A673 (cell line): ENCODE measurements at regions not wholly inside any gene's neighbourhood (a gene's known extent, or its start where the extent isn't known, plus 50 kb on each side); places are given as distances from the start of the nearest gene placed in this dataset.

Experiments used
- BruUV-seq: library from RNA; stranded (reverse); fragments of 400-500 nt; replicated peaks from 2 replicates; lab custom pipeline; 2021; lab: Mats Ljungman, UMichigan
- CTCF ChIA-PET: fragments of 300-600 bp; sonication (Branson Sonifier 250); formaldehyde crosslinking; loops from one replicate; lab custom pipeline; 2022; ENCODE audit warnings: antibody characterized with exemption; lab: Charles Lee
- POLR2A ChIA-PET: fragments of 300-600 bp; sonication (Branson Sonifier 250); formaldehyde crosslinking; loops from one replicate; lab custom pipeline; 2022; ENCODE audit warnings: antibody characterized with exemption; ENCODE audit not compliant: low non-redundant PET; lab: Charles Lee
- DNase-seq: peaks from one replicate; pipeline ENCODE4 v3.0.0-alpha.2; 2015; ENCODE audit warnings: low spot score
- H3K27ac ChIP-seq: fragments of 200-600 bp; sonication (generic); 2 replicates; pipeline ENCODE4 v1.5.1; 2016; ENCODE audit warnings: mixed run types, low read depth, mild to moderate bottlenecking, mixed read lengths, antibody characterized with exemption, low read length; ENCODE audit not compliant: poor library complexity, severe bottlenecking
- H3K27me3 ChIP-seq: fragments of 200-600 bp; sonication (generic); replicated peaks from 2 replicates; pipeline ENCODE4 v1.6.1; 2017; ENCODE audit warnings: mixed run types, low read depth, mild to moderate bottlenecking, mixed read lengths, antibody characterized with exemption, low read length; ENCODE audit not compliant: insufficient read depth, poor library complexity
- H3K36me3 ChIP-seq: fragments of 200-600 bp; sonication (generic); 2 replicates; pipeline ENCODE4 v1.6.1; 2016; ENCODE audit warnings: mixed run types, mild to moderate bottlenecking, mixed read lengths, antibody characterized with exemption, low read length; ENCODE audit not compliant: insufficient read depth, poor library complexity, severe bottlenecking
- H3K4me1 ChIP-seq: fragments of 200-600 bp; sonication (generic); 2 replicates; pipeline ENCODE4 v1.6.1; 2017; ENCODE audit warnings: mixed run types, mild to moderate bottlenecking, mixed read lengths, antibody characterized with exemption, low read length; ENCODE audit not compliant: insufficient read depth, poor library complexity, severe bottlenecking
- H3K4me3 ChIP-seq: fragments of 200-600 bp; sonication (generic); 2 replicates; pipeline ENCODE4 v1.5.1; 2016; ENCODE audit warnings: low read depth, mixed run types, mild to moderate bottlenecking, mixed read lengths, low read length; ENCODE audit not compliant: poor library complexity, severe bottlenecking
- H3K9me3 ChIP-seq: fragments of 200-600 bp; sonication (generic); 2 replicates; pipeline ENCODE4 v1.6.1; 2016; ENCODE audit warnings: mixed run types, low read depth, mild to moderate bottlenecking, mixed read lengths, antibody characterized with exemption, low read length; ENCODE audit not compliant: poor library complexity, severe bottlenecking
- EZH2 ChIP-seq: fragments of 200-600 bp; sonication (generic); IDR thresholded peaks from 2 replicates; pipeline ENCODE4 v1.6.1; 2017; ENCODE audit warnings: borderline replicate concordance, low read depth, mild to moderate bottlenecking, mixed read lengths, antibody characterized with exemption, low read length; ENCODE audit not compliant: poor library complexity, severe bottlenecking
- intact Hi-C: fragments of 100-400 bp; cut with micrococcal nuclease; formaldehyde crosslinking; loops from one replicate; pipeline ENCODE4 v1.10.0; 2022; ENCODE audit not compliant: unreplicated experiment
- TF ChIP-seq, protein P1 (sequence below): fragments of 300-800, 200-600 bp; sonication (generic); conservative IDR thresholded peaks from 2 replicates; pipeline ENCODE4 v1.5.1; 2017; ENCODE audit warnings: low read depth, mild to moderate bottlenecking, antibody characterized with exemption, low read length, moderate library complexity, mixed read lengths

DNA sequence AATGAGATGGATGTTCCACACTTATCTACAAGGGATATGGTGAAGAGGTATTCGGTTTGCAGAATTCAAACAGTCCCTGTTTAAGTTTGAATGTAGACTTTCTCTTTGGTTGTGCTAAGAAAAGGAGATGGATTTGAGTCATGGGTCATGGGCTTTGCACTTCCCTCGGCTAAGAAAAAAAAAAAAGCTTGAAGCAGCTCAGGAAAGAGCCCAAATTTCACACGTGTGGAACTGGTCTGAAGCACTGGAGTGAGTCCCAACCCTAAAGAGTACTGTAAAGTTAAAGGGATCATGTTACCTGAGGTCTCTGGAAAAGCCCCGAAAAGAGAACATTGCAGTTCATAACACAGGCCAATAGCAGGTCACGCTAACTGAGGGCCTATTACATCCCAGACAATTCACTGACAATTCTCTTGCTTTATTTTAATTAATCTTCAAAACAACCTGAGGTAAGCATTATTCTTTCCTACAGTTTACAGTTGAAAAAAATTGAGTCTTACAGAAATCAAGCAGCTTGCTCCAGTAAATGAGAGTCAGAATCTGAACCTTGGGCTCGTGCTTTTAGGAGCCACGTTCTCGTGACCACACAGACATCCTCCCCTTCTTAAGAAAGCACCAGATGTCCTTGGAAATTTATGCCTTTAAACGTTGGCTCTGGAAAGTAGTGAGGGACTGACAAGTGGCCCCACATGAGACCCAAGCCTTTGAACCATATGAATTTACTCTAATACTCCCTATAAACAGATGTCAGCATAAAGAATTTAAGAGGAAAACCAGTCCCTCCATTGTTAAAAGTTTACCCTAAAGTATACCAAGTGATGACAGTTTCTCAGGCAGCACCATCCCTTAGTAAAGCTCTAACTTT is 89.3 kb downstream of the MAD2L1 start:
- CTCF ChIA-PET, result no interaction called here
- H3K36me3 ChIP-seq, result no peaks in the 10 kb centered on the region
- intact Hi-C loops, result no loop called here
- DNase-seq, result no peak
- no TSS peak for BruUV-seq
- POLR2A ChIA-PET, result no interaction called here
- no peaks in the 10 kb centered on the region for H3K27me3 ChIP-seq
- no peak overlapping the region for H3K27ac ChIP-seq
- no peaks in the 10 kb centered on the region for H3K4me1 ChIP-seq
- H3K4me3 ChIP-seq, result no peak overlapping the region
- H3K9me3 ChIP-seq, result no peaks in the 10 kb centered on the region
- TF ChIP-seq, protein P1, sequence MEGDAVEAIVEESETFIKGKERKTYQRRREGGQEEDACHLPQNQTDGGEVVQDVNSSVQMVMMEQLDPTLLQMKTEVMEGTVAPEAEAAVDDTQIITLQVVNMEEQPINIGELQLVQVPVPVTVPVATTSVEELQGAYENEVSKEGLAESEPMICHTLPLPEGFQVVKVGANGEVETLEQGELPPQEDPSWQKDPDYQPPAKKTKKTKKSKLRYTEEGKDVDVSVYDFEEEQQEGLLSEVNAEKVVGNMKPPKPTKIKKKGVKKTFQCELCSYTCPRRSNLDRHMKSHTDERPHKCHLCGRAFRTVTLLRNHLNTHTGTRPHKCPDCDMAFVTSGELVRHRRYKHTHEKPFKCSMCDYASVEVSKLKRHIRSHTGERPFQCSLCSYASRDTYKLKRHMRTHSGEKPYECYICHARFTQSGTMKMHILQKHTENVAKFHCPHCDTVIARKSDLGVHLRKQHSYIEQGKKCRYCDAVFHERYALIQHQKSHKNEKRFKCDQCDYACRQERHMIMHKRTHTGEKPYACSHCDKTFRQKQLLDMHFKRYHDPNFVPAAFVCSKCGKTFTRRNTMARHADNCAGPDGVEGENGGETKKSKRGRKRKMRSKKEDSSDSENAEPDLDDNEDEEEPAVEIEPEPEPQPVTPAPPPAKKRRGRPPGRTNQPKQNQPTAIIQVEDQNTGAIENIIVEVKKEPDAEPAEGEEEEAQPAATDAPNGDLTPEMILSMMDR, result no peak
- no peak for TF ChIP-seq EZH2

DNA sequence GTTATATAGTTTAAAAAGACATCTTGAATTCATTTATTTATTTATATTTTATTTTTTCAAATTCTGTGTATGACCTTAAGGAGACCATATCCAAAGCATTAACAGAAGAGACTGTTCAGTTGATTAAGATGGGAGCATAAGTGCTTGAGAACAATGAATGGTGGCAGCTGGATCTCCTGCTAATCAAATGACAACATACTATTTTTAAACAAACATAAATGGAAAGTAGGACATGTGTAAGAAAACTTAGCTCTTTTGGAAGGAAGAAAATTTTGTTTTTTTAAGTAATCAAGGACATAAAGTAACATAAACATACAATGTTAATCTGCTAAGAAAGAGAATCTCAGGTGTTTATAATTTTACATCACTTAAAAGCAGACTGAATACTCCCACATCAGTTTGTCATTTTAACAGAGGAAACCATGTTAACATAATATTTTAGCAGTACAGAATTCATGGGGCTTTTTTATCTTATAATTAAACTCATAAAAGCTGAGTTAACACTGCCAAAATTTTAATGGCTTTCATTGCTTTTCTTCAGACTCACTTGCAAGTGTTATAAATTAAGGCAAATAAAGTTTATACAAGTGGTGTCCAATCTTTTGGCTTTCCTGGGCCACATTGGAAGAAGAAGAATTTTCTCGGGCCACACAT is 95.1 kb downstream of the MAD2L1 start:
- CTCF ChIA-PET, result no interaction called here
- H3K36me3 ChIP-seq, result no peaks in the 10 kb centered on the region
- no TSS peak for BruUV-seq
- TF ChIP-seq, protein P1, result no peak
- no peak for TF ChIP-seq EZH2
- H3K9me3 ChIP-seq, result no peaks in the 10 kb centered on the region
- no peak overlapping the region for H3K27ac ChIP-seq
- H3K27me3 ChIP-seq, result no peaks in the 10 kb centered on the region
- intact Hi-C loops, result no loop called here
- H3K4me1 ChIP-seq, result no peaks in the 10 kb centered on the region
- no peak overlapping the region for H3K4me3 ChIP-seq
- DNase-seq, result no peak
- POLR2A ChIA-PET, result no interaction called here

DNA sequence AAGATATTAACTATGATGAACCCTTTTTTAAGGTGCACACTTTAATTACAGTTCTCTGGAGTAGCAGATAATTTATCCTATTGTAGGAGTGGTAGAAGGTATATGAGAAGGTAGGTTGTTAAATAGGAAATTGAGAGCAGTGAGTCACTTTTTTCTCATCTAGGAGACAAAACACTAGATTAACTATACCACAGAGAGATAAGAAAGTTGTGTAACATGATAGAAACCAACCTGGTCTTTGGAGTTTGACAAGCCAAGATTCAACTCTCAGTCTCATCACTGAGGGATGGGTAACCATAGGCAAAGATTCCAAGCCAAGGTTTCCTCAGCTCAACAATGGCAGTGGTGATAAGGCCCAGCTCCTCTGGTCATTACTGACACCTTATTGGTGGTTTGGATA is 104.0 kb downstream of the MAD2L1 start:
- BruUV-seq, result no TSS peak
- no peaks in the 10 kb centered on the region for H3K27me3 ChIP-seq
- no peaks in the 10 kb centered on the region for H3K4me1 ChIP-seq
- TF ChIP-seq, protein P1, result no peak
- no peak for TF ChIP-seq EZH2
- H3K4me3 ChIP-seq, result no peak overlapping the region
- no peaks in the 10 kb centered on the region for H3K9me3 ChIP-seq
- no peaks in the 10 kb centered on the region for H3K36me3 ChIP-seq
- no peak overlapping the region for H3K27ac ChIP-seq
- intact Hi-C loops, result no loop called here
- ChIA-PET CTCF (no interaction called here), POLR2A (no interaction called here)
- no peak for DNase-seq
